Hippocampal formation (tissue), 2 donors: ENCODE measurements at regions not wholly inside any gene's neighbourhood (a gene's known extent, or its start where the extent isn't known, plus 50 kb on each side); places are given as distances from the start of the nearest gene placed in this dataset.

Experiments
- DNase-seq, 2 donors: peaks; one replicate each; lab custom pipeline; 2025; lab: John Stamatoyannopoulos, UW

GRCh38 chr1:234975941-234976860 lies 152.4 kb downstream of the TOMM20 start:
- no peak for DNase-seq

DNA sequence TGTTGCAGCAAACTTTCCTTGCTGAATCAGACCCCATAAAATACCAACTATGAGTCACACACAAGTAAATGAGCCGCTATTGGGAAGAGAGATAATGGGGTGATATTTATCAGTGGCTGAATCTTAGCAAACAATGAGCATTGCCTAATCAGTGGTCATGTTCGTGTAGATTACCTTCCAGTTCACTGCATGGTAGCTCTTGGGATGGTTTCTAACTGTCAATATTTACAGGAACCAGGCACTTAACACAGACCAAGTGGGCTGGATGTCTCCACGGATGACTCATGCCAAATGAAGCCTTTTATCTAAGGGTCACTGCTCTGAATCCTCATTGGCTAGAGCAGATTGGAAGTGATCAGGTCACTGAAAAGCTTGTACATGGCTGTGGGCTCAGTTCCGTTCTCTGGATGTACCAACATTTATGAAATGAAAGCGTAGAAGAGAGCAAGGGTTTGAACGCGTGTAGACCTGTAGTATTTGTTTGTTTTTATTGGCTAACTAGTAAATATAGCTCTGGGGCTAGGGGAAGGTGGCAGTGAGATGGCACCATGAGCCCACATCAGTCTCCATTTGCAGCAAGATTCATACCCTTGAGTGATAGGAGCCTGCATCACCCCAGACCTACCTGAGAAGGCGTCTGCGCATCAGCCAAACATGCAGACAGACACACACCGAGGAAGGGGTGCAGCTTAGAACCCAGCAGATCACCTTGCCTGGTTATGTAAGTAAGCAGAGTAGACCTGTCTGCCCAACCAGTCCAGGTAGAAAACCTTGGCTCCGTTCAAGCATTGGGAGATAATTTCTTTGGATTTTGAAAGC lies 153.3 kb downstream of the TOMM20 start:
- DNase-seq, result no peak

DNA sequence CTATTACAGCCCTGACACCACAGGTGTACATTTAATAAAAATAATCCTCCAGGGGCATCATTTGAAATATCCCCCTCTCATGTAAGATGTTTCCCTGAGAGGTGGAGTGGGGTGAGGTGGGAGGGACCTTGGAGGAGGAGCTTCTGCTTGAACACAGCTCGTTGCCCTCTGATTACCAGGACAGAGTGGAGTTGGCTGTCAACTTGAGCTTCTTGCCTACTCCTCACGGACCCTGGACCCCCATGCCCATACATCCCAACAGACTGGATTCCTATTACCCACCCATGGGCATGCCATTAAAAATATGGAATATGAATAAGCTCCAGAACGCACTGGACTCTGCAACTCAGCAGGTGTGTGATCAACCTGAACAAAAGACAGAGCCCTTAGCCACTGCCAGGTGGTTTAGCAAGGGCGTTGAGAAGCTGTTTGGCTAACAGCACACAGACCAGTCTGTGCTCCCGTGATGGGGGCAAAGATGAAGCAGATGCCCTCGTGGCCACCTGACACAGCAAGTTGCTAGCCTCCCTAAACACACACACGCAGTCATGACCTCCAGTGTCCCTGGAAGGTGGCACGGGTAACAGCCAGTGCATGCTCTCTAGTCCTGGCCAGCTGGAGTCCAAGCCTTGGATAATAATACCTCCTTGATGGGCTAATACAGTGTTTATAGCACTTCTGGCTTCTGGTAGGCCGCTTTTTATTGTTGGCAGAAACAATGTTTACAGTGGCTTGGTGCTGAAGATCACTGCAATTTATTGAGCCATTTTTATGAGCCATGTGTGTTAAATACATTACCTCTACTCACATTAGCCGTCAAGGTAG lies 155.0 kb downstream of the TOMM20 start:
- DNase-seq, result no peak

DNA sequence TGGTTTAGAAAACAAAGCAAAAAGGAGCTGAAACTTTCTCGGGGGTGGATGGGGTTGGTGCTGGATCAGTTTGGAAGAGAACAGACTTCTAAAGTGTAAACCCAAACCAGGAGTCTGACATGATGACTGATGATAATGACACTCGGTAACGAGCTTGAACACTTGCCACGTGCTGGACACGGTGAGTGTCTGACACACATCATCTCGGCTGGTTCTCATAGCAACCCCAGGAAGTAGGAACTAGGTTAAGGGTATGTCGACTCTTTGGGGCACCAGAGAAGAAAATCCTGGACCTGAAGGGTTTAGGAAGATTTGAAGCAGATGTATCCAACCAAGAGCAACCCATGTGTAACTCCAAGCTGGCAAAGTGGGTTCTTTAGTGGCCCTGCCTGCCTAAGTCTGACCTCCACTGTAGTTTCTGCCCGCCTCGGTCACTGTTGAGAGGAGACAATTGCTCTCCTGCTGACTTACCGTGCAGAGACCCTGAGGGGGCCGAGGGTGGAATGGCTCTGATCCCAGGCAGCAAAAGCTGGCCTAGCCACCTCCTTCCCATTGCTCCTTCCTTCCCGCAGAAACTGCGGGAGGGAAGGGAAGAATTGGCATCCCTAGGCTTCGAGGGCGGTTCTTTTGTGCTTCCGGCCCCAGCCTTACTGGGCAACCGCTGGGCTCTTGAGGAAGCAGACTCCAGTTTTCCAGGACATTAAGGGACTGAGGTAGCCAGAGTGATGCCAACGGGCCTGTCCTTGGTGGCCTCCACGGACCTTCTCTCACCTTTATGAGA lies 156.0 kb downstream of the TOMM20 start:
- DNase-seq, result no peak

GRCh38 chr1:234971586-234972297 lies 156.9 kb downstream of the TOMM20 start:
- no peak for DNase-seq

GRCh38 chr1:234970731-234971476 lies 157.7 kb downstream of the TOMM20 start:
- DNase-seq, result peak; percentile 50 to 58

DNA sequence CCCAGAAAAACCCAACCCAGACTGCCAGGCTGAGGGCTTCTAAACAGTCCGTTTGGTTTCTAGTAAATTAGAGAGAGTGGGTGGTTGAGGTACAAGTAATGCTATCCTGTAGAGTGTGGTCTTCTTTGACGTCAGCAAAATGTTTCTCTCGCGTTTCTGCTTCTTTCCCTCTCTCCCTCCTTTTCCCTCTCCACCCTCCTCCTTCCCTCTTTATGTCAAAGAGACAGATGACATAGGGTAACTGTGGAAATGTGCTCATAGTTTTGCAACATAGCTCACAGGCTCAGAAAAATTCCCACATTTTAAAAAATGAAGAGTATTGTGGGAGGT lies 158.3 kb downstream of the TOMM20 start:
- DNase-seq, result no peak

- peak; percentile 61 to 62 for DNase-seq
These were observed 158.8 kb downstream of the TOMM20 start for GRCh38 chr1:234969581-234970400.

DNA sequence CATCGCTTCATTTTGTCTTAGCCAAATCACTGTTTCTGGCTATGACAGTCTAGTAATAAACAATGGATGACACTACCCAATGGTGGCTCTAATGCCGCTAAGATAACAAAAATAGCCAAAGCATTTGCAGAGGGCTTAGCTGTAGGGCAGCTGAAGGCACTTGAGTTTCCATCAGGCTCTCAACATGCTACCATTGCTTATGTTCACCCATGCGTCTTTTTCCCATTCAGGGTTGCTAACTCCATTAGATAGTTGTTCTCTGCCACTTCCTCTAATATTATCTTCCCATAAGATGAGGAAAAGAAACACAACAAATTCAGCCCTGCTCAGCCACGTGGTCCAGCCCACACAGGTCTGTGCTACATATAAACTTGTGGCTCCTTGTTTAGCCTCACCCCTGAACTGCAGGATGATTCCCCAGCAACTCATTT lies 159.6 kb downstream of the TOMM20 start:
- DNase-seq, result no peak

GRCh38 chr1:234968451-234968850 lies 160.2 kb downstream of the TOMM20 start:
- no peak for DNase-seq

DNA sequence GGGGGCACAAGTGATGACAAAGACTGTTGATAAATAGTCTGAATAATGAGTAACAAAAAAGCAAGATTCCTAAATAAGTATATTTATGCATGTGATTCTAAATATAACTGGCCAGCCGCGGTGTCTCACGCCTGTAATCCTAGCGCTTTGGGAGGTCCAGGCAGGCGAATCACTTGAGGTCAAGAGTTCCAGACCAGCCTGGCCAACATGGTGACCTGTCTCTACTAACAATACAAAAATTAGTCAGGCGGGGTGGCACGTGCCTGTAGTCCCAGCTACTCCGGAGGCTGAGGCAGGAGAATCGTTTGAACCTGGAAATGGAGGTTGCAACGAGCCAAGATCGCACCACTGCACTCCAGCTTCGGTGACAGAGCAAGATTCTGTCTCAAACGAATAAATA lies 161.5 kb downstream of the TOMM20 start:
- DNase-seq, result no peak

- no peak for DNase-seq
These were observed 163.5 kb downstream of the TOMM20 start for GRCh38 chr1:234965111-234965510.

- DNase-seq, result no peak
These were observed 164.5 kb downstream of the TOMM20 start for GRCh38 chr1:234963904-234964702.

DNA sequence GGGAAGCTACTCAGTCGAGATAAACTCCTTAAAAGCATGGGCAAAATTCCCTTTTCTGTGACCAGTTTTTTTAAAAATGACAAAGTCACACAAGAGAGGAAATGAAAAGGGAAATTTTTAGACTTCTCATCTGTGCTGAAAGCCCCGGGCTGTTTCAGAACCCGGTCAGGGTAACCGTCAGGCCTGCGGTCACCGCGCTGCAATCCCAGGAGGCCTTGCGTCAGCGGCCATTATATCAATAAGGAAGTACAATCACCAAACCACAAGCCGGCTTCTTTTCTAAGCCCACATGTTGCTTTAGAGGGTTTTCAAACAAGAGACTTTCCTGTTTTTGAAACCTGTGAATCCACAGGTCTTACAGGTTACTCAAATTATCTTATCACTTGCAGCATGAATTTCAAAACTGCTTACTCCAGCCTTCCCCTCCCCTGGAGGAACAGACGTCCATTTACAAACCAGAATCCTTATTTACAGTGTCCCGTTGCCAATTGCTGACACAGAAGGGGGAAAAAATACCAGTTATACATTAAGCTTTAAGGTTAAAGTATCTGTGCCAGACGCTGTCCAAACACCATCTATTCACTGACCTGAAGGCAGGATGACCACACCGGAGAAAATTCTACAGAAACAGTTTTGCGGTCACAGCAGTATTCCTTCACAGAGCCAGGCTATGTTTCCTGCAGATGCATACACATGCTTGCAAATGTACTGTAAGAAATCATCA lies 165.3 kb downstream of the TOMM20 start:
- no peak for DNase-seq

DNA sequence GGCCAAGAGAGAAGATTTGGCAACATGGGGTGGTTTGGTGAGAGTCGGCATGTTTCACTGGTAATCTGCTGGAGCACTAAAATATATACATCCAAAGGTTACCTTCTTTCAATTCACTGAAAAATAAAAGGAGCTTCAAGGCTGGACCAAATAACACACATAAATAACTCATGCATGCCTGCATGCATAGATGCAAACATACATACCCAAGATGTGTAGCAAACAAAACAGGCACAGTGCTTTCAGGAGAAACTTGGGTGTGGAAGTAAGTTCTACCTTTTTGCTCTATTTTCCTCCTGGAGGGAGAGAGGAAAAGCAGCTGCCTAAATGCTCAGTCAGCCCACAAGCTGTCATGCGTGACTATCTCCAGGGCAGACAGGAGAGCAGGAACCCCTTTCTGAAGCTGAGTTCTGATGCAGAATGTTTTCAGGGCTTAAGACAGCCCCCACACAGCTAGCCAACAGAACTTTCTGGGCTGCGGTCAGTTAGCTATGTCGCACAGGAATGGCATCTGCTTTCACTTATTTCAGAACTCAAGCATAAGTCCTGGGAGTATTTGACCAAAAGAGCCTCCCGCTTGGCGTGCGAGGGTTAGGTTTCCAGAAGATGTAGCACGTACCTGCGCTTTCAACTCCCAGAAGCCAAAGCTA lies 166.2 kb downstream of the TOMM20 start:
- no peak for DNase-seq

DNA sequence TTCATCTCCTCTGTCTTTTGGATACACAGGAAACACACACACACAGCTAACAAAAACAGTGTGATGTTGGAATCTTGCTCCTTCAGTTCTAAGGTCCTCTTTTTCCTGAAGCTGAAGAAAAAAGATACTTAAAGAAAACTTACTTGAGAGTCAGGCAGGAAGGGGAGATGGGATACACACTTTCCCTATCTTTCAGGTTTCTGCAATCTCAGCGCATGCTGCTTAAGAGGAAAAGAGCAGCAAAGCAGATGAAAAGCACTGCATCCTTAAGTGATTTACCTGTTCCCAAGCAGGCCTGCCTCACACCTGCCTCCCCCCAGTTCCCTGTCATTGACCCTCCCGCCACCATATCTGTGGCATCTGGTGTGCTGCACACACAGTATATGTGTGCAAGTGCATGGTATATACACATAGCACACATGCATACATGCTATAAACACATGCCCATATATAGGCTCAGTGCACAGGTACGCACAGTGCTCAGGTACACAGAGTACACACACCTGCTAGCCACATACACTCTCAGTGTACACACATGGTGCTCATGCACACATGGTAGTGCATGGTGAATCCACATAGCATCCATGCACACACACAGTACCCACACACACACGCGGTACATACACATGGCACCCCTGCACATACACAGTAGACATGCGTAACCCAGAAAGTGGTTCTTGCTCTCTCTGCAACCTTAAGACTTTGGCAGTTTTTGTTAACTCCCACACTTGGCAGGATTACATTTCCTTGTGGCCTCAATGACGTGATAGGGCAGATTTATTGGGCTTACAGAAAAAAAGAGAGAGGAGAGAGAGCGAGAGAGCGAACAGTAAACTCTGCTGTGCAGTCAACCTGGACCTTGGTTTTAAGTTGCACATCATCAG lies 166.9 kb downstream of the TOMM20 start:
- DNase-seq, result no peak
